ENCODE measurements at regions not wholly inside any gene's neighbourhood (a gene's known extent, or its start where the extent isn't known, plus 50 kb on each side); places are given as distances from the start of the nearest gene placed in this dataset.

DNA sequence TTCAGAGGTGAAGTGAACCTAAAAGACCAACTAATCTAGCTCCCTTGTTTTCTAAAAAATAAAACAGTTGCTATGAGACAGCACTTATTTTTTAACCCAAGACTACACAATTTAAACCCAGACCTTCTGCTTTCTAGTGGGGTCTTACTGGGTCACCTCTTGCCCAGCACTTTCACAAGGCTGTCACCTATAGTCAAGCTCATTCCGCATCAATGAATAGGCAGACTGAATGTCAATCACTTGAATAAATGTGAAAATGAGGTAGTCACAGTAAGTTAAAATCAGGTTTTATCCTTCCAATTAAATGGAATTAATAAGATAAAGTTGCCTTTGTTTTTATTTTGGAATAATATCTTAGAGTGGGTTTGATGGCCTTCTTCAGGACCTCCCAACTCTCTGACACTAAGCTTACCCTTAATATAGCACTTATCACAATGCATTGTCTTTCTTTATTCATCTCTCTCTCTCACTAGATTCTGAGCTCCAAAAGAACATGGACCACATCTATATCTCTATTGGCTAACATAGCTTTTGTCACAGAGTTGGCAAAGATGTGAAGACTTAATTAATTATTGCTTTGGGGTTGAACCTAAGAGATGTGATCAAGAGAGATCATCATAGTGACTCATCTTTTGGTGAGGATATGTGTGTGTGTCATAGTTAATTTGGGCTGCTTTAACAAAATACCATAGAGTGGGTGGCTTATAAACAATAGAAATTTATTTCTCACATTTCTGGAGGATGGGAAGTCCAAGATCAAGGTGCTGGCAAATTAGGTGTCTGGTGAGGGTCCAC is 248.7 kb upstream of the DAB1 start:
- TF ChIP-seq, protein P1, sequence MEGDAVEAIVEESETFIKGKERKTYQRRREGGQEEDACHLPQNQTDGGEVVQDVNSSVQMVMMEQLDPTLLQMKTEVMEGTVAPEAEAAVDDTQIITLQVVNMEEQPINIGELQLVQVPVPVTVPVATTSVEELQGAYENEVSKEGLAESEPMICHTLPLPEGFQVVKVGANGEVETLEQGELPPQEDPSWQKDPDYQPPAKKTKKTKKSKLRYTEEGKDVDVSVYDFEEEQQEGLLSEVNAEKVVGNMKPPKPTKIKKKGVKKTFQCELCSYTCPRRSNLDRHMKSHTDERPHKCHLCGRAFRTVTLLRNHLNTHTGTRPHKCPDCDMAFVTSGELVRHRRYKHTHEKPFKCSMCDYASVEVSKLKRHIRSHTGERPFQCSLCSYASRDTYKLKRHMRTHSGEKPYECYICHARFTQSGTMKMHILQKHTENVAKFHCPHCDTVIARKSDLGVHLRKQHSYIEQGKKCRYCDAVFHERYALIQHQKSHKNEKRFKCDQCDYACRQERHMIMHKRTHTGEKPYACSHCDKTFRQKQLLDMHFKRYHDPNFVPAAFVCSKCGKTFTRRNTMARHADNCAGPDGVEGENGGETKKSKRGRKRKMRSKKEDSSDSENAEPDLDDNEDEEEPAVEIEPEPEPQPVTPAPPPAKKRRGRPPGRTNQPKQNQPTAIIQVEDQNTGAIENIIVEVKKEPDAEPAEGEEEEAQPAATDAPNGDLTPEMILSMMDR (IDR thresholded peaks at IDR 0.05; ENCODE audit: low read depth, low read length, missing control alignments), result no peak
- in situ Hi-C loops (cut with HindIII; ENCODE audit: low sequenced_read_pairs), result no loop called here
- no peak overlapping the region for H3K4me3 ChIP-seq (ENCODE audit: low read depth, low read length)
- no peak for DNase-seq (ENCODE audit: low read depth)

DNA sequence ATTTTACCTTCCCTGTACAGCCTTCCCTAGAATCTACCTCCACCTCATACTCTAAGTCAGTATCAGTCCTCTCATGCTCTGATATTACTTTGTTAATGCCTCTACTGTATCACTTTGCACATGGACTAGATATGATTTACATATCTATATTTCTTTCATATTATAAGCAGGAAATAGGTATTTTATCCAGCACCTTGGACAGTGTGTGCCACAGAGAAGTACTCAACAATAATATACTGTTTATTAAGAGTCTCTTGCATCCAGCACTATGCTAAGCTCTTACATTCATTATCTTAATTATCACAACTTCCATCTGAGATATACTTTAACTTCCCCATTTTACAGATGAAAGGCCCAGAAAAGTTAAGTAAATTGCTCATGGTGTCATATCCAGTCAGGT is 247.9 kb upstream of the DAB1 start:
- in situ Hi-C loops (cut with HindIII; ENCODE audit: low sequenced_read_pairs), result no loop called here
- TF ChIP-seq, protein P1 (IDR thresholded peaks at IDR 0.05; ENCODE audit: low read depth, low read length, missing control alignments), result no peak
- DNase-seq (ENCODE audit: low read depth), result no peak
- H3K4me3 ChIP-seq (ENCODE audit: low read depth, low read length), result no peak overlapping the region

DNA sequence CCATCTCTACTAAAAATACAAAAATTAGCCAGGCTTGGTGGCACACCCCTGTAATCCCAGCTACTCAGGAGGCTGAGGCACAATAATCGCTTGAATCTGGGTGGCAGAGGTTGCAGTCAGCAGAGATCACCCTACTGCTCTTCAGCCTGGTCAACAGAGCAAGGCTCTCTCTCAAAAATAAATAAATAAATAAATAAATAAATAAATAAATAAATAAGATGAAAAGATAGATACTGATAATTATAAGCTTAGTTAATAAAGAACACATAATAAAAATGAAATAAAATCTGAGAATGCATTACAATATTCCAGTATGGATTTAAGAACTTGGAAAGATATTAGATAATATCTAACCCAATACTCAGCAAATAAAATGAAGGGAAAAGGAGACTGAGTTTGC is 235.9 kb upstream of the DAB1 start:
- TF ChIP-seq, protein P1 (IDR thresholded peaks at IDR 0.05; ENCODE audit: low read depth, low read length, missing control alignments), result no peak
- in situ Hi-C loops (cut with HindIII; ENCODE audit: low sequenced_read_pairs), result no loop called here
- DNase-seq (ENCODE audit: low read depth), result no peak
- H3K4me3 ChIP-seq (ENCODE audit: low read depth, low read length), result no peak overlapping the region

GRCh38 chr1:57655161-57655560 is 231.3 kb upstream of the DAB1 start:
- no peak for DNase-seq (ENCODE audit: low read depth)
- H3K4me3 ChIP-seq (ENCODE audit: low read depth, low read length), result no peak overlapping the region
- TF ChIP-seq, protein P1 (IDR thresholded peaks at IDR 0.05; ENCODE audit: low read depth, low read length, missing control alignments), result no peak
- in situ Hi-C loops (cut with HindIII; ENCODE audit: low sequenced_read_pairs), result no loop called here

GRCh38 chr1:57644667-57645066 is 220.8 kb upstream of the DAB1 start:
- H3K4me3 ChIP-seq (ENCODE audit: low read depth, low read length), result no peak overlapping the region
- TF ChIP-seq, protein P1 (IDR thresholded peaks at IDR 0.05; ENCODE audit: low read depth, low read length, missing control alignments), result no peak
- in situ Hi-C loops (cut with HindIII; ENCODE audit: low sequenced_read_pairs), result no loop called here
- DNase-seq (ENCODE audit: low read depth), result no peak

DNA sequence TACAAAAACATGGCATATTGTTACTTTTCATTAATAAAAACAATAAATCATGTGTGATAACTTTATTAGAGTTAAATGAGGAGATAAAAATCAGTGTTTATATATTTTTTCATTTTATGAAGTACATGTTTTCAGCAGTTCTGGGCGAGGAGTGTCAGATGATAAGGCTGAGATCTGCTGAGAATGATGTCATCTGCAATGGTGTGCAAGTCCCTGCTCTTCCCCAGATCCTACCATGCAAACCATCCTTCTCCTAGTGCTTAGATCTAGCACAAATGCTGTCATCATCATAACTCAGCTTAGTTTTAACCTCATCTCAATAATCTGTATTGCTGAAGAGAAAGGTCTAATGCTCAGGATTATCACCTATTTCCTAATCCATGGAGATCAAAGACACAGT is 214.4 kb upstream of the DAB1 start:
- DNase-seq (ENCODE audit: low read depth), result no peak
- in situ Hi-C loops (cut with HindIII; ENCODE audit: low sequenced_read_pairs), result no loop called here
- TF ChIP-seq, protein P1 (IDR thresholded peaks at IDR 0.05; ENCODE audit: low read depth, low read length, missing control alignments), result no peak
- no peak overlapping the region for H3K4me3 ChIP-seq (ENCODE audit: low read depth, low read length)

All from astrocyte of the cerebellum (primary cell).